Loucy (cell line): ENCODE measurements at regions not wholly inside any gene's neighbourhood (a gene's known extent, or its start where the extent isn't known, plus 50 kb on each side); places are given as distances from the start of the nearest gene placed in this dataset.

Experiments used
- H2AFZ ChIP-seq: fragments of 200-600 bp; sonication (generic); 2 replicates; pipeline ENCODE4 v1.6.0; 2016; ENCODE audit warnings: antibody characterized with exemption, mild to moderate bottlenecking, low read length, moderate library complexity
- H3F3A ChIP-seq: fragments of 200-600 bp; 2 replicates; pipeline ENCODE4 v1.6.0; 2016; ENCODE audit warnings: antibody characterized with exemption, low read depth, mild to moderate bottlenecking
- H3K27me3 ChIP-seq: fragments of 200-600 bp; sonication (generic); 2 replicates; pipeline ENCODE4 v1.6.1; 2014; ENCODE audit warnings: low read length, mild to moderate bottlenecking; ENCODE audit not compliant: insufficient read depth, poor library complexity, severe bottlenecking
- H3K36me3 ChIP-seq: fragments of 200-600 bp; sonication (generic); 2 replicates; pipeline ENCODE4 v1.6.1; 2016; ENCODE audit warnings: low read length; ENCODE audit not compliant: insufficient read depth
- H3K4me1 ChIP-seq: fragments of 200-600 bp; sonication (generic); 2 replicates; pipeline ENCODE4 v1.5.1; 2014; ENCODE audit warnings: low read length, mild to moderate bottlenecking; ENCODE audit not compliant: insufficient read depth, poor library complexity, severe bottlenecking
- H3K4me2 ChIP-seq: fragments of 200-600 bp; sonication (generic); 2 replicates; pipeline ENCODE4 v1.6.0; 2014; ENCODE audit warnings: antibody characterized with exemption, low read length, low read depth, mild to moderate bottlenecking; ENCODE audit not compliant: poor library complexity, severe bottlenecking
- H3K4me3 ChIP-seq: fragments of 200-600 bp; sonication (generic); 2 replicates; pipeline ENCODE4 v1.5.1; 2014; ENCODE audit warnings: low read length, mild to moderate bottlenecking, mixed read lengths; ENCODE audit not compliant: poor library complexity, severe bottlenecking
- H3K79me2 ChIP-seq: fragments of 200-600 bp; sonication (generic); 2 replicates; pipeline ENCODE4 v1.6.1; 2014; ENCODE audit warnings: low read length; ENCODE audit not compliant: insufficient read depth
- H3K9ac ChIP-seq: fragments of 200-600 bp; sonication (generic); 2 replicates; pipeline ENCODE4 v1.6.0; 2014; ENCODE audit warnings: mild to moderate bottlenecking, low read depth, low read length, moderate library complexity; ENCODE audit not compliant: poor library complexity, severe bottlenecking
- H3K9me2 ChIP-seq: fragments of 200-600 bp; sonication (generic); replicated peaks from 2 replicates; pipeline ENCODE4 v1.6.1; 2016; ENCODE audit warnings: low read depth, low read length, mixed read lengths
- H3K9me3 ChIP-seq: fragments of 200-600 bp; sonication (generic); 2 replicates; pipeline ENCODE4 v1.6.1; 2014; ENCODE audit warnings: mild to moderate bottlenecking, antibody characterized with exemption, low read length, low read depth; ENCODE audit not compliant: insufficient read depth
- H4K20me1 ChIP-seq: fragments of 200-600 bp; sonication (generic); 2 replicates; pipeline ENCODE4 v1.6.0; 2014; ENCODE audit warnings: antibody characterized with exemption, low read length, mild to moderate bottlenecking; ENCODE audit not compliant: insufficient read depth, poor library complexity, severe bottlenecking
- CTCF ChIP-seq: fragments of 200-600 bp; sonication (generic); conservative IDR thresholded peaks from 2 replicates; pipeline ENCODE4 v1.5.1; 2014; ENCODE audit warnings: mild to moderate bottlenecking, antibody characterized with exemption, low read length
- EZH2phosphoT487 ChIP-seq: fragments of 200-600 bp; IDR thresholded peaks from 2 replicates; pipeline ENCODE4 v1.6.1; 2018; ENCODE audit warnings: antibody characterized with exemption, mild to moderate bottlenecking, moderate library complexity, borderline replicate concordance

- peaks cover 5% of the 10 kb centered on the region for H3K27me3 ChIP-seq
- H4K20me1 ChIP-seq: no peaks in the 10 kb centered on the region
- no peak overlapping the region for H3K4me2 ChIP-seq
- no peak overlapping the region for H3K9ac ChIP-seq
- H3F3A ChIP-seq: no peaks in the 10 kb centered on the region
- H3K36me3 ChIP-seq: no peaks in the 10 kb centered on the region
- no peak overlapping the region for H3K4me3 ChIP-seq
- H3K79me2 ChIP-seq: no peaks in the 10 kb centered on the region
- H3K9me2 ChIP-seq: no peaks in the 10 kb centered on the region
- peak overlapping the region; percentile 59 for H2AFZ ChIP-seq
- no peaks in the 10 kb centered on the region for H3K9me3 ChIP-seq
- TF ChIP-seq CTCF: peak; percentile 49
- TF ChIP-seq EZH2phosphoT487: no peak
- H3K4me1 ChIP-seq: peaks cover 21% of the 10 kb centered on the region
These were observed 68.3 kb upstream of the BCAR3 start for GRCh38 chr1:93749894-93750301.

- no peak overlapping the region for H3K9ac ChIP-seq
- H4K20me1 ChIP-seq: no peaks in the 10 kb centered on the region
- no peaks in the 10 kb centered on the region for H3K36me3 ChIP-seq
- H3K4me1 ChIP-seq: peaks cover 21% of the 10 kb centered on the region
- H3F3A ChIP-seq: no peaks in the 10 kb centered on the region
- H3K4me2 ChIP-seq: no peak overlapping the region
- no peaks in the 10 kb centered on the region for H3K9me3 ChIP-seq
- H3K9me2 ChIP-seq: no peaks in the 10 kb centered on the region
- TF ChIP-seq CTCF (no peak), EZH2phosphoT487 (no peak)
- H3K79me2 ChIP-seq: no peaks in the 10 kb centered on the region
- no peak overlapping the region for H3K4me3 ChIP-seq
- H3K27me3 ChIP-seq: peaks cover 5% of the 10 kb centered on the region
- no peak overlapping the region; the same call in 1 of the 2 replicates for H2AFZ ChIP-seq
These were observed 67.8 kb upstream of the BCAR3 start for GRCh38 chr1:93749487-93749886.

GRCh38 chr1:93746021-93746812 lies 64.6 kb upstream of the BCAR3 start:
- H3K36me3 ChIP-seq: no peaks in the 10 kb centered on the region
- H3K27me3 ChIP-seq: peaks cover 5% of the 10 kb centered on the region
- H3K79me2 ChIP-seq: no peaks in the 10 kb centered on the region
- peaks cover 17% of the 10 kb centered on the region for H3K4me1 ChIP-seq
- H4K20me1 ChIP-seq: no peaks in the 10 kb centered on the region
- TF ChIP-seq CTCF: no peak
- TF ChIP-seq EZH2phosphoT487: no peak
- no peaks in the 10 kb centered on the region for H3K9me2 ChIP-seq
- H3K9me3 ChIP-seq: no peaks in the 10 kb centered on the region
- no peak overlapping the region for H3K9ac ChIP-seq
- no peak overlapping the region for H3K4me2 ChIP-seq
- no peak overlapping the region for H2AFZ ChIP-seq
- H3F3A ChIP-seq: no peaks in the 10 kb centered on the region
- H3K4me3 ChIP-seq: no peak overlapping the region
